PC-3 (cell line): ENCODE measurements at regions not wholly inside any gene's neighbourhood (a gene's known extent, or its start where the extent isn't known, plus 50 kb on each side); places are given as distances from the start of the nearest gene placed in this dataset.
A peak's percentile ranks its signal among the peaks of the same experiment; 100 is the strongest.

Source experiments
- ATAC-seq: fragments of 200-7000 bp; cut with Tn5 transposase; 2 replicates; pipeline ENCODE4 v1.9.1; 2020; ENCODE audit warnings: mild to moderate bottlenecking, moderate library complexity
- BruUV-seq: library from RNA; stranded (reverse); fragments of 400-500 nt; replicated peaks from 2 replicates; lab custom pipeline; 2021; lab: Mats Ljungman, UMichigan
- CTCF ChIA-PET: fragments of 300-600 bp; sonication (Branson Sonifier 250); formaldehyde crosslinking; loops from one replicate; lab custom pipeline; 2022; ENCODE audit warnings: antibody characterized with exemption; lab: Charles Lee
- POLR2A ChIA-PET: fragments of 300-600 bp; sonication (Branson Sonifier 250); formaldehyde crosslinking; loops from one replicate; lab custom pipeline; 2022; ENCODE audit warnings: antibody characterized with exemption; ENCODE audit not compliant: unreplicated experiment; lab: Charles Lee
- DNase-seq: peaks from one replicate; pipeline ENCODE4 v3.0.0-alpha.2; 2015
- H2AFZ ChIP-seq: fragments of 300-600 bp; sonication (generic); 2 replicates; pipeline ENCODE4 v1.6.0; 2016; ENCODE audit warnings: antibody characterized with exemption, low read length
- H3F3A ChIP-seq: fragments of 300-600 bp; sonication (generic); one replicate; pipeline ENCODE4 v1.6.0; 2017; ENCODE audit warnings: antibody characterized with exemption, low read length, control low read depth, mild to moderate bottlenecking; ENCODE audit not compliant: unreplicated experiment
- H3K27ac ChIP-seq: fragments of 300-600 bp; sonication (generic); 2 replicates; pipeline ENCODE4 v1.5.1; 2016; ENCODE audit warnings: mild to moderate bottlenecking, low read length
- H3K27me3 ChIP-seq: fragments of 300-600 bp; sonication (generic); 2 replicates; pipeline ENCODE4 v1.6.1; 2016; ENCODE audit warnings: low read length, mixed read lengths
- H3K36me3 ChIP-seq: fragments of 300-600 bp; sonication (generic); 2 replicates; pipeline ENCODE4 v1.6.1; 2016; ENCODE audit warnings: low read depth, mixed run types, low read length, mixed read lengths
- H3K4me1 ChIP-seq: fragments of 300-600 bp; sonication (generic); 2 replicates; pipeline ENCODE4 v1.5.1; 2016; ENCODE audit warnings: low read length; ENCODE audit not compliant: insufficient read depth
- H3K4me2 ChIP-seq: fragments of 300-600 bp; sonication (generic); 2 replicates; pipeline ENCODE4 v1.6.0; 2016; ENCODE audit warnings: low read length
- H3K4me3 ChIP-seq: fragments of 300-600 bp; sonication (generic); 2 replicates; pipeline ENCODE4 v1.5.1; 2016; ENCODE audit warnings: mild to moderate bottlenecking, low read length, mixed read lengths
- H3K79me2 ChIP-seq: fragments of 300-600 bp; sonication (generic); 2 replicates; pipeline ENCODE4 v1.6.1; 2017; ENCODE audit warnings: low read length, mixed read lengths
- H3K9ac ChIP-seq: fragments of 300-600 bp; sonication (generic); 2 replicates; pipeline ENCODE4 v1.6.0; 2016; ENCODE audit warnings: mild to moderate bottlenecking, low read length
- H3K9me2 ChIP-seq: fragments of 300-600 bp; sonication (generic); replicated peaks from 2 replicates; pipeline ENCODE4 v1.6.1; 2016; ENCODE audit warnings: mixed run types, low read length, mixed read lengths
- H3K9me3 ChIP-seq: fragments of 300-600 bp; sonication (generic); 2 replicates; pipeline ENCODE4 v1.6.1; 2016; ENCODE audit warnings: low read length, mixed read lengths
- H4K20me1 ChIP-seq: fragments of 300-600 bp; sonication (generic); 2 replicates; pipeline ENCODE4 v1.6.1; 2016; ENCODE audit warnings: low read length, mixed read lengths
- CTCF ChIP-seq: fragments of 300-600 bp; sonication (generic); conservative IDR thresholded peaks from 2 replicates; pipeline ENCODE4 v1.5.1; 2017; ENCODE audit warnings: antibody characterized with exemption, low read depth, mild to moderate bottlenecking, low read length
- EZH2 ChIP-seq: fragments of 300-600 bp; sonication (generic); IDR thresholded peaks from one replicate; pipeline ENCODE4 v1.6.1; 2017; ENCODE audit warnings: antibody characterized with exemption, mild to moderate bottlenecking, low read length; ENCODE audit not compliant: unreplicated experiment
- EZH2phosphoT487 ChIP-seq: fragments of 300-600 bp; sonication (generic); IDR thresholded peaks from 2 replicates; pipeline ENCODE4 v1.6.1; 2018; ENCODE audit warnings: mild to moderate bottlenecking, antibody characterized with exemption, low read length, borderline replicate concordance
- intact Hi-C: fragments of 100-400 bp; cut with micrococcal nuclease; formaldehyde crosslinking; loops from 2 replicates; pipeline ENCODE4 v1.9.0; 2023

GRCh38 chr18:79587779-79588635 is 91.6 kb upstream of the CTDP1 start:
- H3K4me2 ChIP-seq: no peak overlapping the region
- no peaks in the 10 kb centered on the region for H3K36me3 ChIP-seq
- no peaks in the 10 kb centered on the region for H3K9me3 ChIP-seq
- ATAC-seq (no peak), DNase-seq (no peak)
- POLR2A ChIA-PET: no interaction called here
- no peak overlapping the region for H3K4me3 ChIP-seq
- no peak overlapping the region for H3K9ac ChIP-seq
- peaks cover 6% of the 10 kb centered on the region; the same call in 1 of the 2 replicates for H3K4me1 ChIP-seq
- no peak overlapping the region for H3K27ac ChIP-seq
- intact Hi-C loops: no loop called here
- TF ChIP-seq CTCF: no peak
- TF ChIP-seq EZH2phosphoT487: no peak
- TF ChIP-seq EZH2: no peak
- no peaks in the 10 kb centered on the region for H3K79me2 ChIP-seq
- CTCF ChIA-PET: no interaction called here
- BruUV-seq: no TSS peak
- H3F3A ChIP-seq: no peaks in the 10 kb centered on the region
- no peaks in the 10 kb centered on the region for H4K20me1 ChIP-seq
- H3K9me2 ChIP-seq: no peaks in the 10 kb centered on the region
- H2AFZ ChIP-seq: no peak overlapping the region
- peaks cover 16% of the 10 kb centered on the region for H3K27me3 ChIP-seq

- H3F3A ChIP-seq: no peaks in the 10 kb centered on the region
- peak overlapping the region; percentile 67 for H2AFZ ChIP-seq
- no peak overlapping the region for H3K9ac ChIP-seq
- ChIA-PET CTCF (no interaction called here), POLR2A (no interaction called here)
- no peaks in the 10 kb centered on the region for H3K9me3 ChIP-seq
- peak; percentile 41 for ATAC-seq
- H3K9me2 ChIP-seq: no peaks in the 10 kb centered on the region
- no TSS peak for BruUV-seq
- H4K20me1 ChIP-seq: no peaks in the 10 kb centered on the region
- H3K27ac ChIP-seq: no peak overlapping the region
- no peak overlapping the region for H3K4me3 ChIP-seq
- intact Hi-C loops: no loop called here
- TF ChIP-seq EZH2phosphoT487 (no peak), CTCF (no peak), EZH2 (no peak)
- peaks cover 6% of the 10 kb centered on the region; the same call in 1 of the 2 replicates for H3K4me1 ChIP-seq
- H3K27me3 ChIP-seq: peaks cover 25% of the 10 kb centered on the region
- H3K36me3 ChIP-seq: no peaks in the 10 kb centered on the region
- no peaks in the 10 kb centered on the region for H3K79me2 ChIP-seq
- peak; percentile 47 for DNase-seq
- H3K4me2 ChIP-seq: peak overlapping the region; percentile 63
Observed at GRCh38 chr18:79588636-79589481, 90.7 kb upstream of the CTDP1 start.
